LNCAP (cell line): ENCODE measurements at regions not wholly inside any gene's neighbourhood (a gene's known extent, or its start where the extent isn't known, plus 50 kb on each side); places are given as distances from the start of the nearest gene placed in this dataset.

ENCODE experiments used
- TF ChIP-seq, protein P1 (sequence below): fragments of 450-650 bp; IDR thresholded peaks from 2 replicates; pipeline ENCODE4 v1.5.1; 2017; ENCODE audit warnings: mild to moderate bottlenecking

GRCh38 chr20:57788936-57789613, 79.3 kb upstream of the PMEPA1 start:
- TF ChIP-seq, protein P1, sequence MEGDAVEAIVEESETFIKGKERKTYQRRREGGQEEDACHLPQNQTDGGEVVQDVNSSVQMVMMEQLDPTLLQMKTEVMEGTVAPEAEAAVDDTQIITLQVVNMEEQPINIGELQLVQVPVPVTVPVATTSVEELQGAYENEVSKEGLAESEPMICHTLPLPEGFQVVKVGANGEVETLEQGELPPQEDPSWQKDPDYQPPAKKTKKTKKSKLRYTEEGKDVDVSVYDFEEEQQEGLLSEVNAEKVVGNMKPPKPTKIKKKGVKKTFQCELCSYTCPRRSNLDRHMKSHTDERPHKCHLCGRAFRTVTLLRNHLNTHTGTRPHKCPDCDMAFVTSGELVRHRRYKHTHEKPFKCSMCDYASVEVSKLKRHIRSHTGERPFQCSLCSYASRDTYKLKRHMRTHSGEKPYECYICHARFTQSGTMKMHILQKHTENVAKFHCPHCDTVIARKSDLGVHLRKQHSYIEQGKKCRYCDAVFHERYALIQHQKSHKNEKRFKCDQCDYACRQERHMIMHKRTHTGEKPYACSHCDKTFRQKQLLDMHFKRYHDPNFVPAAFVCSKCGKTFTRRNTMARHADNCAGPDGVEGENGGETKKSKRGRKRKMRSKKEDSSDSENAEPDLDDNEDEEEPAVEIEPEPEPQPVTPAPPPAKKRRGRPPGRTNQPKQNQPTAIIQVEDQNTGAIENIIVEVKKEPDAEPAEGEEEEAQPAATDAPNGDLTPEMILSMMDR, result no peak

DNA sequence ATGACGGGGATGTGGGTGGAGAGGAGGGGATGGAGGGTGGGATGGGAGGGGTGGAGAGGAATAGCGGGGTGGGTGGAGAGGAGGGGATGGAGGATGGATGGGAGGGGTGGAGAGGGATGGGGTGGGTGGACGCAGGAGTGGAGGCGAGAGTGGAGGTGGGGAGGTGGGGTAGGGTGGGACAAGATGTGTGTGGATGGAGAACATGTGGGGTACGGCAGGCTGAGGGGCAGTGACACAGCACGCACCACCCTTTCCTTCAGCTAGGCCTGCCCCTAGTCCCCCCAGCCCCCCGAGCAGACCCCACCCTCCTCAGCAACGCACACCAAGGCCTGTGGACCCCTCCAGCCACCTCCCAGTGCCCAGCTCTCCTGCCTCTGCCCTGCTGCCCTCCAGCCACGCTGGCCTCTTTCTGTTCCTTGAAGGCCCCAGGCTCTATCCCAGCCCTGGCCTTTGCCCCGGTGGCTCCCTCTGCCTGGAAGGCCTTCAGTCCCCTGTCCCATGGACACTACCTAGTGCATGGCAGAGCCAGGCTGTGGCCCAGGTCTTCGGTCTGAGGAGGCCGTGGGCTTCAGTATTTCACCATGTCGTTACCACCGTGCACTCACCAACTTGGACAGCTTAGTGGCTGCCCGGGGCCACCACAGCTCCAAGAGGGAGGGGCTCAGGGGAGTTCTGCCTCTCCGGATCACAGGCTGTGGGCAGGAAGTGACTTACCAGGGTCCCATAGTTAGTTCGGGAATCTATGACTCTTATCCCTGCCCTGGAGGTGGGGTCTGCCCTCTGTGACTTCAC, 78.4 kb upstream of the PMEPA1 start:
- TF ChIP-seq, protein P1, result no peak

DNA sequence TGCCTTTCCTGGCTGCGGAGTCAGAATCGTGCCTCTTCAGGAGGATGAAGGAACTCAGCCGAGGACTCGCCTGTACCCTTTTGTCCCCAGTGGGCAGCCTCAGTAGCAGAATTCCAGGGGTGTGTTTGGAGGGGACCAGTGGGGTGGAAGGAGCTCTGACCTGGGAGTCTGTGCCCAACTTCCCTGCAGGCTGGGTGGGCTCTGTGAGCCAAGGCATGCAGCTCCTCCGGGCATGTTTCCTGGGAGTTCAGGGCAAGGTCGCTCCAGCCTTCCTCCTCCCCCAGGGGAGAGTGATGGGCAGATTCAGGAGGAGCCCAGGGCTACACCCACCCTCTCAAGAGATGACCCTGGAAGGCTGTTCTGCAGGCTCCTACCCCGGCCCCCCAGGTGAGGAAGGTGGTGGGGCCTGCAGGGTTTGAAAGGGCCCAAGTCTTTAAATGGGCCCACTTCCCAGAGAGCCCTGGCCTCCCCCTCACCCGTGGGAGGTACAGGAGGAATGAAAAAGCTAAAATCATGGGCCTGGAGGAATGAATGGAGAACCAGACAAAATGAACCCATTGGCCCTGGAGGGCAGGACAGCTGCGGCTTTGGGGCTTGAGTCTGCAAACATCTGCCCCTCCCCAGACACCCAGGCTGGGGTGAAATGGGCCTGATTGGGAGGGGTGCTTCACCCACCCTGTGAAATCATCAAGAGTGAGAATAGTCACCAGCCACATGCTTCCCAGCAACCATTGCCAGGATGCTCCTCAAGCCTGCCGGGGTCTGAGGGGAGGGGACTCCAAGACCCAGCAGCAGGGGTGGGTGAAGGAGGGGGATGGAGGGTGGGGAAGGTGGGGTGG, 77.6 kb upstream of the PMEPA1 start:
- TF ChIP-seq, protein P1, result no peak

DNA sequence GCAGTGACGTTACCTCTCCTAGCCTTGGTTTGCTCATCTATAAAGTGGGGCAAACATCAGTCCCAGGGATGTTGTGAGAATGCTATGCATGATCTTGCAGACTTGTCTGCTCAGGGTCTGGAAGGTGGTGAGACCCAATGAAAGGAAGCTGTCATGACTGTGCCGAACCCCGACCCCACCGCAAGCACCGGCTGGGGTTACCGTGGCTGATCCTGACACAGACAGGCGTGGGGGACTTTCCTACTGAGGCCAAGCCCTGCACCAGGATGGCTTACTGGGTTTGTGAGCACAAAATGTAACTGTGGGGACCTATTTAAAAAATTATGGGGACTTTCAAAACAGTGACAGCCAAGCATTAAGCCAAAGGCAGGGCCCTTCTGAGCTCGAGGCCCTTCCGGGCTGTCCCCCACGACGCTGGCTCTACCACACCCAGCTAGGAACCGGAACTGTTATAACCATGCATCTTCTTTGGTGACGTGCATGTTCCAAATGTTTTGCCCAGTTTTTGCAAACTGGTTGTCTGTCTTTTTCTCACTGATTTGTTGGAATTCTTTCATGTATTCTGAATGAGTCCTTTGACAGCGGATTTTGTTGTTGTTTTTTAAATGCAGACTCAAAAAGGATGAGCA, 76.6 kb upstream of the PMEPA1 start:
- TF ChIP-seq, protein P1, result no peak

- TF ChIP-seq, protein P1, result no peak
These were observed 75.9 kb upstream of the PMEPA1 start for GRCh38 chr20:57785720-57786119.

DNA sequence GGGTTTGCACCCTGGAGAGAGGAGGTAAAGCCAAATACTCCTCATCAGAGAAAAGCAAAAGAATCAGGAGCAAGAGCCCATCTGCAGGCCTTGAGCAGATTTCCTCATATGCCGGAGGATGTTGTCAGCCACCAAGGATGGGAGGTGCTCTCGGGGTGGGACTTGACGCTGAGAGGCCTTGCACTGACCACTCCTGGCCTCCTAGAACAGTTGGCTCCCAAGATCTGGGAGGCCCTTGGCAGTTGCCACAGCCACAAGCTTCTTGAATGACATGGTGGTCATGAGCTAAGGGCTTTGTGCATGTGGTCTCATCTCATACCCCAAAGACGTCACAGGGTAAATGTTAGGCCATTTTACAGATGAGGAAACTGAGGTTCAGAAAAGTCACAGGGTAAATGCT, 75.2 kb upstream of the PMEPA1 start:
- TF ChIP-seq, protein P1, result no peak
